Endodermal cell (in vitro differentiated cells): ENCODE measurements at regions not wholly inside any gene's neighbourhood (a gene's known extent, or its start where the extent isn't known, plus 50 kb on each side); places are given as distances from the start of the nearest gene placed in this dataset.
"Not testable (repeated sequence)": the region's sequence is repeated elsewhere in the genome, so short reads cannot be mapped to it uniquely, and the experiment has no call there.

Experiments
- DNase-seq: peaks from one replicate; pipeline ENCODE4 v3.0.0-alpha.2; 2017
- H3K27ac ChIP-seq: 2 replicates; pipeline ENCODE4 v1.5.1; 2013; ENCODE audit warnings: mild to moderate bottlenecking, low read depth, low read length, moderate library complexity
- H3K27me3 ChIP-seq: 2 replicates; pipeline ENCODE4 v1.6.1; 2013; ENCODE audit warnings: mild to moderate bottlenecking, low read length, moderate library complexity; ENCODE audit not compliant: insufficient read depth, control insufficient read depth, poor library complexity, severe bottlenecking
- H3K36me3 ChIP-seq: 2 replicates; pipeline ENCODE4 v1.7.0; 2013; ENCODE audit warnings: mild to moderate bottlenecking, low read length, moderate library complexity; ENCODE audit not compliant: control insufficient read depth, insufficient read depth
- H3K4me1 ChIP-seq: one replicate; pipeline ENCODE4 v1.7.0; 2013; ENCODE audit warnings: low read length; ENCODE audit not compliant: control insufficient read depth, insufficient read depth
- H3K4me3 ChIP-seq: 2 replicates; pipeline ENCODE4 v1.5.1; 2013; ENCODE audit warnings: mild to moderate bottlenecking, low read length, moderate library complexity
- H3K9ac ChIP-seq: 2 replicates; pipeline ENCODE4 v1.6.1; 2013; ENCODE audit warnings: mild to moderate bottlenecking, low read length, moderate library complexity; ENCODE audit not compliant: poor library complexity, severe bottlenecking; ENCODE audit errors: extremely low read depth
- H3K9me3 ChIP-seq: 2 replicates; pipeline ENCODE4 v1.6.1; 2013; ENCODE audit warnings: mild to moderate bottlenecking, low read length, moderate library complexity; ENCODE audit not compliant: control insufficient read depth
- H3K27ac Mint-ChIP-seq: 2 replicates; pipeline ENCODE4 v1.8.0; 2020; ENCODE audit warnings: mixed read lengths
- H3K27me3 Mint-ChIP-seq: 2 replicates; pipeline ENCODE4 v1.8.0; 2021; ENCODE audit warnings: mild to moderate bottlenecking, mixed read lengths; ENCODE audit not compliant: insufficient read depth
- H3K36me3 Mint-ChIP-seq: 2 replicates; pipeline ENCODE4 v1.8.0; 2020; ENCODE audit warnings: low read depth, mixed read lengths
- H3K4me1 Mint-ChIP-seq: 2 replicates; pipeline ENCODE4 v1.8.0; 2020; ENCODE audit warnings: mixed read lengths
- H3K4me3 Mint-ChIP-seq: 2 replicates; pipeline ENCODE4 v1.8.0; 2020; ENCODE audit warnings: mild to moderate bottlenecking, moderate library complexity, mixed read lengths
- H3K9me3 Mint-ChIP-seq: 2 replicates; pipeline ENCODE4 v1.8.0; 2020; ENCODE audit warnings: mild to moderate bottlenecking, mixed read lengths
- CTCF ChIP-seq: fragments of 200-600 bp; sonication (generic); conservative IDR thresholded peaks from 2 replicates; pipeline ENCODE4 v1.5.0; 2021; ENCODE audit warnings: antibody characterized with exemption, mild to moderate bottlenecking
- WGBS, 2 experiments: methylation state at CpG; one replicate each; pipeline versions ENCODE4 v1.1.5 to v1.1.7; 2013; ENCODE audit warnings: missing lambda C conversion rate in 2 of 2, mixed read lengths in 1 of 2; ENCODE audit not compliant: insufficient coverage in 1 of 2, insufficient read length in 1 of 2; 5-methylcytosine and 5-hydroxymethylcytosine counted together

- no peak overlapping the region for H3K27ac Mint-ChIP-seq
- H3K36me3 Mint-ChIP-seq: no peaks in the 10 kb centered on the region
- H3K4me1 Mint-ChIP-seq: no peaks in the 10 kb centered on the region
- H3K4me3 ChIP-seq: no peak overlapping the region
- TF ChIP-seq CTCF: no peak
- H3K27ac ChIP-seq: no peak overlapping the region
- H3K4me1 ChIP-seq: no peaks in the 10 kb centered on the region
- H3K9me3 ChIP-seq: peaks cover 11% of the 10 kb centered on the region
- DNase-seq: no peak
- H3K36me3 ChIP-seq: no peaks in the 10 kb centered on the region
- H3K9ac ChIP-seq: no peak overlapping the region
- WGBS, 2 experiments: 69 to 81% methylated on average over 2 to 3 of the region's 3 CpGs
- no peaks in the 10 kb centered on the region for H3K27me3 ChIP-seq
- H3K27me3 Mint-ChIP-seq: no peaks in the 10 kb centered on the region
- no peaks in the 10 kb centered on the region for H3K9me3 Mint-ChIP-seq
- no peak overlapping the region for H3K4me3 Mint-ChIP-seq
Measured at GRCh38 chr6:6486595-6486994, 101.9 kb upstream of the LY86 start.

GRCh38 chr6:6491761-6492160, 96.8 kb upstream of the LY86 start:
- H3K27me3 ChIP-seq: no peaks in the 10 kb centered on the region
- no peaks in the 10 kb centered on the region for H3K27me3 Mint-ChIP-seq
- no peak overlapping the region for H3K9ac ChIP-seq
- no peak overlapping the region for H3K4me3 ChIP-seq
- no peak overlapping the region for H3K27ac Mint-ChIP-seq
- no peak overlapping the region for H3K27ac ChIP-seq
- H3K9me3 ChIP-seq: no peaks in the 10 kb centered on the region
- no peak overlapping the region for H3K4me3 Mint-ChIP-seq
- DNase-seq: no peak
- H3K4me1 Mint-ChIP-seq: no peaks in the 10 kb centered on the region
- no peak for TF ChIP-seq CTCF
- WGBS, 2 experiments: 82 to 93% methylated on average over 2 to 4 of the region's 4 CpGs
- H3K9me3 Mint-ChIP-seq: no peaks in the 10 kb centered on the region
- H3K36me3 Mint-ChIP-seq: no peaks in the 10 kb centered on the region
- H3K4me1 ChIP-seq: no peaks in the 10 kb centered on the region
- H3K36me3 ChIP-seq: no peaks in the 10 kb centered on the region

- 94 to 97% methylated on average over 4 to 5 of the region's 5 CpGs for WGBS, 2 experiments
- Mint-ChIP-seq H3K4me3 (no peak overlapping the region), H3K27me3 (no peaks in the 10 kb centered on the region), H3K4me1 (no peaks in the 10 kb centered on the region), H3K9me3 (no peaks in the 10 kb centered on the region), H3K27ac (no peak overlapping the region), H3K36me3 (no peaks in the 10 kb centered on the region)
- no peak for TF ChIP-seq CTCF
- Histone ChIP-seq H3K27ac (no peak overlapping the region), H3K9me3 (no peaks in the 10 kb centered on the region), H3K4me3 (no peak overlapping the region), H3K9ac (no peak overlapping the region), H3K27me3 (no peaks in the 10 kb centered on the region), H3K36me3 (no peaks in the 10 kb centered on the region), H3K4me1 (no peaks in the 10 kb centered on the region)
- no peak for DNase-seq
Measured at GRCh38 chr6:6492675-6493074, 95.8 kb upstream of the LY86 start.

DNA sequence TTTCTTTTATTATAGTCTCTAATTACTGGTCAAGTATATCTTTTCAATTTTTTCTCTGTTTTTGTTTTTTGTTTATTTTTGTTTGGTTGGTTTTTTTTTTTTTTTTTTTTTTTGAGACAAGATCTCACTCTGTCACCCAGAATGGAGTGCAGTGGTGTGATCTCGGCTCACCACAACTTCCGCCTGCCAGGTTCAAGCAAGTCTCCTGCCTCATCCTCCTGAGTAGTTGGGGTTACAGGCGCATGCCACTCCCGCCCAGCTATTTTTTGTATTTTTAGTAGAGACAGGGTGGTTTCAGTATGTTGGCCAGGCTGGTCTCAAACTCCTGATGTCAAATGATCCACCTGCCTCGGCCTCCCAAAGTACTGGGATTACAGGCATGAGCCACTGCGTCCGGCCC, 94.4 kb upstream of the LY86 start:
- not testable (repeated sequence) for H3K9ac ChIP-seq, H3K4me3 ChIP-seq, H3K9me3 ChIP-seq, DNase-seq, H3K36me3 ChIP-seq, H3K36me3 Mint-ChIP-seq, H3K4me3 Mint-ChIP-seq, H3K4me1 Mint-ChIP-seq, H3K27ac ChIP-seq, H3K27me3 ChIP-seq, H3K27ac Mint-ChIP-seq, H3K9me3 Mint-ChIP-seq, H3K4me1 ChIP-seq, H3K27me3 Mint-ChIP-seq
- 93% methylated on average over 7 of the region's 7 CpGs; no CpG with 5 or more reads in 1 of the 2 experiments for WGBS, 2 experiments
